Natural killer cell (primary cell): ENCODE measurements at regions not wholly inside any gene's neighbourhood (a gene's known extent, or its start where the extent isn't known, plus 50 kb on each side); places are given as distances from the start of the nearest gene placed in this dataset.

Experiments
- ATAC-seq, 3 donors: fragments of 150-1000 bp in 2 of 3; fragments of 200-7000 bp in 1 of 3; cut with Tn5 transposase; 1 replicate in 1 of 3; 2 replicates in 2 of 3; pipeline ENCODE4 v1.10.0; 2021; ENCODE audit warnings: mild to moderate bottlenecking in 2 of 3, moderate library complexity in 2 of 3
- DNase-seq, 2 donors: peaks; one replicate each; pipeline versions ENCODE4 v3.0.0 to v3.0.0-alpha.2; 2013 to 2021; ENCODE audit warnings: mixed read lengths in 1 of 2
- H3K27ac ChIP-seq: one replicate; pipeline ENCODE4 v1.5.1; 2013; ENCODE audit warnings: mild to moderate bottlenecking, low read length
- H3K27me3 ChIP-seq: one replicate; pipeline ENCODE4 v1.6.1; 2013; ENCODE audit warnings: low read length; ENCODE audit not compliant: control insufficient read depth, insufficient read depth
- H3K36me3 ChIP-seq: one replicate; pipeline ENCODE4 v1.6.1; 2013; ENCODE audit warnings: low read length; ENCODE audit not compliant: control insufficient read depth, insufficient read depth
- H3K4me1 ChIP-seq: one replicate; pipeline ENCODE4 v1.6.1; 2013; ENCODE audit warnings: low read length; ENCODE audit not compliant: control insufficient read depth, insufficient read depth
- H3K4me3 ChIP-seq: one replicate; pipeline ENCODE4 v1.5.1; 2013; ENCODE audit warnings: low read length
- H3K9me3 ChIP-seq: one replicate; pipeline ENCODE4 v1.6.1; 2013; ENCODE audit warnings: low read length; ENCODE audit not compliant: control insufficient read depth, insufficient read depth
- H3K27ac Mint-ChIP-seq, 2 donors: one replicate each; pipeline ENCODE4 v1.8.0; 2022; ENCODE audit warnings: mild to moderate bottlenecking in 2 of 2, mixed read lengths in 2 of 2, moderate library complexity in 1 of 2
- H3K27me3 Mint-ChIP-seq, 2 donors: one replicate each; pipeline ENCODE4 v1.8.0; 2022; ENCODE audit warnings: low read depth in 2 of 2, mixed read lengths in 2 of 2
- H3K36me3 Mint-ChIP-seq: one replicate; pipeline ENCODE4 v1.8.0; 2022; ENCODE audit warnings: mixed read lengths
- H3K4me1 Mint-ChIP-seq, 2 donors: one replicate each; pipeline ENCODE4 v1.8.0; 2022; ENCODE audit warnings: mixed read lengths in 2 of 2
- H3K4me3 Mint-ChIP-seq: one replicate; pipeline ENCODE4 v1.8.0; 2022; ENCODE audit warnings: mild to moderate bottlenecking, moderate library complexity, mixed read lengths
- H3K9me3 Mint-ChIP-seq, 2 donors: one replicate each; pipeline ENCODE4 v1.8.0; 2022; ENCODE audit warnings: mixed read lengths in 2 of 2
- WGBS: methylation state at CpG from one replicate; pipeline ENCODE4 v1.1.7; 2013; ENCODE audit warnings: missing lambda C conversion rate; ENCODE audit not compliant: insufficient coverage; 5-methylcytosine and 5-hydroxymethylcytosine counted together
- intact Hi-C: fragments of 100-400 bp; cut with micrococcal nuclease; formaldehyde crosslinking; loops from one replicate; pipeline ENCODE4 v1.14.2; 2022
- TF ChIP-seq, protein P1 (sequence below): fragments of 200-600 bp; IDR thresholded peaks from one replicate; pipeline ENCODE4 v1.8.0; 2022; ENCODE audit warnings: antibody characterized with exemption

DNA sequence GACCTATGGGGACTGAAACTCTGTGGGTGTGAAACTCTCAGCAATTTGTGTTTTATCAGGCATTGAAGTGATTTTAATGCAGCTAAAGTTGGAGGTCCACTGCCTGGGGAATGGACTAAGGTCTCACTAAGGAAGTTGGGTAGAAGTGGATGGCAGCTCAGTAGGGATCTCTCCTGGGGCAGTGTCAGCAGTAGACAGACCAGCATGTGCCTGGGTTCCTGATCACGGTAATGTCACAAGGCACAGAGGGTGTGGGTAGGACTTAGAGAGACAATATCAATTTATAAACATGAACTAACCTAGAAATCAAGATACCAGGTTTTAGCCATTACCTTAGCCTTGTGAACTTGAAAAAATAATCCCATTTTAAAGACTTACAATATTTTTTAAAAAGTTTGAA lies 380.3 kb upstream of the LCORL start:
- intact Hi-C loops: no loop called here
- DNase-seq (no peak), ATAC-seq (no peak)
- Histone ChIP-seq H3K9me3 (no peaks in the 10 kb centered on the region), H3K36me3 (no peaks in the 10 kb centered on the region), H3K27ac (no peak overlapping the region), H3K4me1 (no peaks in the 10 kb centered on the region), H3K4me3 (no peak overlapping the region), H3K27me3 (no peaks in the 10 kb centered on the region)
- peaks cover 0 to 4% of the 10 kb centered on the region in 2 donors for H3K9me3 Mint-ChIP-seq
- no peak overlapping the region for H3K4me3 Mint-ChIP-seq
- H3K36me3 Mint-ChIP-seq: no peaks in the 10 kb centered on the region
- H3K27me3 Mint-ChIP-seq: no peaks in the 10 kb centered on the region
- H3K27ac Mint-ChIP-seq: no peak overlapping the region
- 20% methylated on average over 1 of the region's 1 CpG for WGBS
- TF ChIP-seq, protein P1, sequence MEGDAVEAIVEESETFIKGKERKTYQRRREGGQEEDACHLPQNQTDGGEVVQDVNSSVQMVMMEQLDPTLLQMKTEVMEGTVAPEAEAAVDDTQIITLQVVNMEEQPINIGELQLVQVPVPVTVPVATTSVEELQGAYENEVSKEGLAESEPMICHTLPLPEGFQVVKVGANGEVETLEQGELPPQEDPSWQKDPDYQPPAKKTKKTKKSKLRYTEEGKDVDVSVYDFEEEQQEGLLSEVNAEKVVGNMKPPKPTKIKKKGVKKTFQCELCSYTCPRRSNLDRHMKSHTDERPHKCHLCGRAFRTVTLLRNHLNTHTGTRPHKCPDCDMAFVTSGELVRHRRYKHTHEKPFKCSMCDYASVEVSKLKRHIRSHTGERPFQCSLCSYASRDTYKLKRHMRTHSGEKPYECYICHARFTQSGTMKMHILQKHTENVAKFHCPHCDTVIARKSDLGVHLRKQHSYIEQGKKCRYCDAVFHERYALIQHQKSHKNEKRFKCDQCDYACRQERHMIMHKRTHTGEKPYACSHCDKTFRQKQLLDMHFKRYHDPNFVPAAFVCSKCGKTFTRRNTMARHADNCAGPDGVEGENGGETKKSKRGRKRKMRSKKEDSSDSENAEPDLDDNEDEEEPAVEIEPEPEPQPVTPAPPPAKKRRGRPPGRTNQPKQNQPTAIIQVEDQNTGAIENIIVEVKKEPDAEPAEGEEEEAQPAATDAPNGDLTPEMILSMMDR: no peak
- H3K4me1 Mint-ChIP-seq: no peaks in the 10 kb centered on the region

DNA sequence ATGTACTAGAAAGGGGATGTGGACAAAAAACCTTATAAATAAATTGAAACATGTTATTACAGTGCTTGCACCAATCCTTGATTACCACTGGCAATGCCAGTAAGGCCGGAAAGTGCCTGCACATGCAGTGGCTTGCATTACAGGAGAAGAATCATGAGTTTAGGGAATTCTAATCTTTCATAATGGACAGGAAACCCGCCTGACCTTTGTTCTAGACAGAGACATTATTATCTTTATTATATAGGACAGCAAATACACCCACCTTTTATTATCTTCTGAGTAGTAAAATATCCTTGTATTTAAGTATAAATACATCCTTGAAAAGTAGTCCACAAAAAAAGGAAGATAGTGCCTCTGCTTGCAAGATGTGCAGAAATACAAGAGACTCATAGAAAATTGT lies 379.9 kb upstream of the LCORL start:
- H3K27me3 ChIP-seq: no peaks in the 10 kb centered on the region
- Mint-ChIP-seq H3K36me3 (no peaks in the 10 kb centered on the region), H3K27me3 (no peaks in the 10 kb centered on the region), H3K27ac (no peak overlapping the region), H3K4me1 (no peaks in the 10 kb centered on the region), H3K9me3 (peaks cover 0 to 4% of the 10 kb centered on the region in 2 donors), H3K4me3 (no peak overlapping the region)
- H3K4me3 ChIP-seq: no peak overlapping the region
- intact Hi-C loops: no loop called here
- no peaks in the 10 kb centered on the region for H3K4me1 ChIP-seq
- DNase-seq: no peak
- no peak for ATAC-seq
- WGBS: 82% methylated on average over 1 of the region's 2 CpGs
- no peak overlapping the region for H3K27ac ChIP-seq
- H3K9me3 ChIP-seq: no peaks in the 10 kb centered on the region
- no peaks in the 10 kb centered on the region for H3K36me3 ChIP-seq
- TF ChIP-seq, protein P1: no peak

DNA sequence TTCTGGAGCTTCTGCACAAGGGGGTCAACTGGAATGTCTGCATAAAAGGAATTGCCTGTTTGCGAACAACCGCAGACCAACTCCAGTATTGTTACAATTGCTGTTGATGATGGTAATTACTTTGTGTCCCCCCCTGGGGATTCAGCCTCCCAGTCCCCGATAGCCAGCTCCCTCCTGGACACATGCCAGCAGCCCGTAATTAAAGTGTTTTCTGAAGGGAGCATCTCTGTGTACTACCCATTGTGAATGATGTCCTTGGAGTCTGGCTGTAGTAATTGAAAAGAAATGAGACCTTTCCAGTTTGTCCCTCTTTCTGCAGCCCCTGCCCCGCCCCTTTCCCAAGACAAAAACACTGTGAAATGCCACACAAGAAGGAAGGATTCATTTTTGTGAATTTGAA lies 377.1 kb upstream of the LCORL start:
- Histone ChIP-seq H3K27ac (no peak overlapping the region), H3K27me3 (no peaks in the 10 kb centered on the region), H3K9me3 (no peaks in the 10 kb centered on the region), H3K4me1 (no peaks in the 10 kb centered on the region), H3K36me3 (no peaks in the 10 kb centered on the region), H3K4me3 (no peak overlapping the region)
- Mint-ChIP-seq H3K4me3 (no peak overlapping the region), H3K36me3 (no peaks in the 10 kb centered on the region), H3K4me1 (no peaks in the 10 kb centered on the region), H3K27ac (no peak overlapping the region), H3K27me3 (no peaks in the 10 kb centered on the region), H3K9me3 (peaks cover 3 to 6% of the 10 kb centered on the region in 2 donors)
- WGBS: 56% methylated on average over 3 of the region's 5 CpGs
- ATAC-seq (no peak), DNase-seq (no peak)
- intact Hi-C loops: no loop called here
- TF ChIP-seq, protein P1: no peak

DNA sequence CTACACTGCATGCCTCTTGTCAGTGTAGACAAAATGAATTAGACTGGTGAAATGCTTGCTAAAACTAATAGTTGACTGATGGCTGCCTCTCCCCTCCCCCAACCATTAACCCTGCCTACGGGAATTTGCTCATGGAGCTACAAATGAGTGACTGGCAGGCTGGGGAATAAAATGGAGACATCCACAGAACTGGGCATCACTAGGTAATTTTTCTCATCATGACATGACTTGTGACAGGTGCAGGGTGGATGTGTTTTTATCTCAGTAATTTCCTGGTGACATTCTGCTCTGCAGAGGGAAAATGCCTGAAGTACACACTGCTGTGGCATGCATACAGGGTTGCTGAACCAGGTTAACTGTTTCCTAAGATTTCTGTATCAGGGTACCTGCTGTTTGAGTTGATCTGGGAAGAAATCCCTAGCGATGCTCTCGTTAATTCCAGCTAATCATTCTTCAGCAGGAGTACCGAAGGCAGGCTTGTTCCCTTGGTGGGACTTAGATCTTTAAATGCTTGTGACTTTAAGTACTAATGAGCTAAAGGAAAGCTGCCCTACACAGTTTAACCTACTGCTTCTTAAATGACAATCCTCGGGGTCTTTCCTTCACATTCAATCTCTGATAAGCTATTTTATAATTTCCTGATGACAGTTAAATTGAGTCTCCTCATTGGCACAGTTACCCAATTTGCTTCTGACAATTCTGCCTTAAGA lies 376.3 kb upstream of the LCORL start:
- Histone ChIP-seq H3K4me3 (no peak overlapping the region), H3K36me3 (no peaks in the 10 kb centered on the region), H3K27ac (no peak overlapping the region), H3K4me1 (no peaks in the 10 kb centered on the region), H3K27me3 (no peaks in the 10 kb centered on the region), H3K9me3 (no peaks in the 10 kb centered on the region)
- DNase-seq (no peak), ATAC-seq (no peak)
- intact Hi-C loops: no loop called here
- TF ChIP-seq, protein P1: no peak
- no peaks in the 10 kb centered on the region for H3K27me3 Mint-ChIP-seq
- no peak overlapping the region for H3K27ac Mint-ChIP-seq
- no peaks in the 10 kb centered on the region for H3K4me1 Mint-ChIP-seq
- H3K9me3 Mint-ChIP-seq: peaks cover 3 to 4% of the 10 kb centered on the region in 2 donors
- WGBS: 77% methylated on average over 5 of the region's 5 CpGs
- H3K4me3 Mint-ChIP-seq: no peak overlapping the region
- no peaks in the 10 kb centered on the region for H3K36me3 Mint-ChIP-seq
